ENCODE measurements at regions not wholly inside any gene's neighbourhood (a gene's known extent, or its start where the extent isn't known, plus 50 kb on each side); places are given as distances from the start of the nearest gene placed in this dataset.
"Not testable (repeated sequence)": the region's sequence is repeated elsewhere in the genome, so short reads cannot be mapped to it uniquely, and the experiment has no call there.

DNA sequence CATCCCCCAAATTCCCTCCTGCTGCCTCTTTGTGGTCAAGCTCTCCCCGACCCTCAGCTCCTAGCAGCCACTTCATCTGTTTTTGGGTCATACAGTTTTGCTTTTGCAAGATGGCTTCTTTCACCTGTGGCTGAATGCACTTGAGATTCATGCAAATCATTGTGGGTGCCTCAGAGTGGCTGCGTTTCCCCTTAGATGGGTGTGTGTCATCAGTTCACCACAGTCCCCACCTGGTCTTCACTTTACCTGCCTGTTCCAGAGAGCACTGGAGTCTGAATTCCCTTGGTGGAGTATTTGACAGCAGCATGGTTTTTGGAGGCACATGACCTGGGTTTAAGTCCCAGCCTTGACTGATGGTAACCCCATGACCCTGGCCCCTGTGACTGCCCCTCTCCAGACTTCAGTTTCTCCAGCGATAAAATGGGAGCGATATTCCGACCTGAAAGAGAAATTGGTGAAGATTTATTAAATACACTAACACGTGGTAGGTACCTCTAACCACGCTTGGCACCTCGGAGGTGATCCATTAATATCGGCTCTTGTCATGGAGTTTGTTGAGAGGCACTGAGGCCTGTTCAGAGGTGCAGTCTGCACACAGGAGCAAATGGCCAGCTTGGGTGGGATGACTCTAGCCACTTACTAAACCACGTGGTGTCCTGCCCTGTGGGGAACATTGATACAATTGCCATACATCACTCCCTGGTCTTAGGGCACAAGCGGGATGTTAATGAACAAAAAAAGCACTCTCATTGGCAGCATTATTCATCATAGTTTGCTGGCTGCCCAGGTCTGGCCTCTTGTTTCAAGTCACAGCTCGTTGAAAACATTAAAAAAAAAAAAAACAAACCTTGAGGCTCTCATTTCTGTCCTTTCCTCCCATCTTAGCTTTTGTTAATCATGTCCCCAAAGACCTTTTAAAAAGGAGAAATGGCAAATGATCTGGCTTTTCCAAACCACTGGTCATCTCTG, 167.2 kb upstream of the KCNG1 start:
- no peak for DNase-seq (ENCODE audit: low read depth)

DNA sequence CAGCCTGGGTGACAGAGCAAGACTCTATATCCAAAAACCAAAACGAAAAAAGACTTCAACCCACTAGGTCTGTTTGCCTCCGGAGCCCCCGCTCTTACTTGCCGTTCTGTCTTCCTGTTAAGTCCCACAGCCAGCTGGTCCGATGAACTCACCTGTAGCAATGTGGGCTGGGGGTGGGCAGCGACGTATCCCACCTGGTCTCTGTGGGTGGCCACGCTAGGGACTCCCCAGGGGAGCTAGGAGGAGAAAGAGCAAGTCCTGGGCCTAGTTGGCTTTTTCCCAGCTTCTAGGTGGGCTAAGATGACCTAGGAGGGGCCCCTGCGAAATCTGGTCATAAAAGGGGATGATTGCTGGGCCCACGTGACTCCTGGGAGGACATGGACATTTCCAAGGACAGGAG, 166.0 kb upstream of the KCNG1 start:
- DNase-seq (ENCODE audit: low read depth) = no peak

DNA sequence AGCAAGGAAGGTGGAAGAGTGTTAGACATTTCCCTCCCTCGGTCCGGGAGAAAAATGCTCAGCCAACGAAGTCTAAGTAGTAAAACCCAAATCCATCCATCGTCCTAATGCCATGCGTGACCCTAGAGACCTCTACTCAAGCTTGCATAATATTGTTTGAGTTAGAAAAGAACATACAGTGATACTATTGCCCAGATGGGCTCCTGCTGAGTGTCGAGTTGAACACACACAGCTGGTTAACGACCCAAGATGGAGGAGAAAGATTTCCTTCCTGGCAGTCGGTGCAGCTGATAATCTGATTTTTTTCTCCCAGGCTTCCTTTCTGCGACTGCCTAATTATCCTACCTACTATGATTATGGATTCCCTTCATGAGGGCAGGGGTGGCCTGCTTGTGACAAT, 164.4 kb upstream of the KCNG1 start:
- no peak for DNase-seq (ENCODE audit: low read depth)

DNA sequence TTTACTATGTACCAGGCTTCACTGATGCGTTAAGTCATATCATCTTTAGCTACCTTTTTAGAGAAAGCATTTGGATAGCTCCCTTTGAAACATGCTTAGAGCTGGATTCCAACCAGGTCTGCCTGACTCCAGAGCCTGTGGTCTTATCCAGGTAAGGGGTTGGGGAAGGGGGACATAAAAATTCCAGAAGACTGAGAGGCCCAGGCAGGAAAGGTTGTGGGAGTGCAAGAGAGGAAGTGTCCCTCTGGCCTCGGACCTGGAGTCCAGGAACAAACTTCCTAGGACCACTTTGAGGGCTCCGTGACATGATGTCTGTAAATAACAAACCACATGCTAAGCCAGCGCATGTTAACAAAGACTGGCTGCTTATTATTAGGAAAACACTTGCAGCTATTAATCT, 163.0 kb upstream of the KCNG1 start:
- DNase-seq (ENCODE audit: low read depth) = no peak

DNA sequence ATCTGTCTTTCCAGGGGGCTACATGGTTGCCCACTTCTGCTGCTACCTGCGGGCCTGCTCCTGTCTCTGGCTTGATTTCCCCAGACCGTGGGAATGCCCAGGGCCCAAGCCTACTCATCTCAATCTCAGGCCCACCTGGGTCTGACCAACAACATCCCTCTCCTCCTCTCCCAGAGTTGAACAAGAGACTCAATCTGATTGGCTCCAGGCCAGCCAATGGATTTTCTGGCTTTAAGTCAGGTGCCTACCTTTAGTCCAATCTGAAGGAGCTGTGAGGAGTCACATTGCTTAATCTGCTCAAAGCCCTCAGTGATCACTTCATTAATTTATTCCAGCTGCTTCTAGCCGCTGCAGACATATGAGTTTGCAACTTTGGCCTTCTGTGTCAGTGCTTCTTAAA, 162.4 kb upstream of the KCNG1 start:
- DNase-seq (ENCODE audit: low read depth) = no peak

DNA sequence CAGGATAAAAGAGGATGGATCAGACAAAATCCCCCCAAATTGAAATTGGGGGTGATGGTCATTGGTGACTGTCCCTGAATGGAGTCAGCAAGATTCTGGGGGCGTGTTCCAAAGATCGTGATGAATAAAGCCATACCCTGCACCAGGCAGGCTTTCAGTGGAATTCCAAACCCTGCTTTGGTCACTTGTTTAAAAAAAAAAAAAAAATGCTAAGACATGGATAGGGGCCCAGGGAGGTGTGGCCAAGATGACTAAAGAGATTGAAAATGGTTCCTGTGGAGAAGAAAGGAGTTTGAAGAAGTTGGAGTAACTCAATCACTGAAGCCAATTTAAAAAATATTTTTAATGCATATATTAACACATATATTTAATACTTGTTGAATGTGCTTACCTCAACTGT, 161.4 kb upstream of the KCNG1 start:
- DNase-seq (ENCODE audit: low read depth) = no peak

DNA sequence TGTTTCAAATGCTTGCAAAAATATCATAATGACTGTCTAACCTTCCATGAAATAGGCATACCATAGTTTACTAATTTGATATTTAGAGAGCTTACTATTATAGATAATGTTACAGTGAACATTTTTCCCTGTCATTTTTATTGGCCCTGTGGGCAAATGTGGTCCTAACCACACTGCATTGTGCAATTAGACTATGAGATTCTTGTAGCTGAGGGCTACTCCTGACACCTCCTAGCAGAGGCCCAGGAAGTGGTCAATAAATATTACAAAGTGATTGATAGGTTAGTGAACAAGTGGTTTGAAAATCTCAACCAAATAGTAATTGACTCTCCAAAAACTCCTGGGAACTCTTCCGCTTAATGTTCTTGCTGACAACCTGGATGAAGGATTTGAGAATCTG, 160.5 kb upstream of the KCNG1 start:
- DNase-seq (ENCODE audit: low read depth) = no peak

DNA sequence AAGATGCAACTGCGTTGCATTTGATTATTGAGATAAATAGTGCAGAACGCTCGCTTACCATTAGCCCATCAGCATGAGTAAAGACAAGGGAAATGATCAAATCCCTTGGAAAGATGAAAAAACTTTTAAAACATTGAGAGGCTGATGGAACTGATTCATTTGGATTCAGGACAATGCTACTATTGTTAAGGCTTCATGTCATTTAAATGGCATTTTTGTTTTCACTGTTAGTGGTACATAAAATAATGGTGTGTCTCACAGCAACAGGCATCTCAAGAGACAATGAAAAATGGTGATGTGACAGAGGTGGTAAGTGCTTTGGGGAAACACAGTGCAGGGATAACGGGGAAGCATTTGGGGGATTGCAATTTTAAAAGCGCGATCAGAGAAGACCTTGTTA, 159.7 kb upstream of the KCNG1 start:
- no peak for DNase-seq (ENCODE audit: low read depth)

DNA sequence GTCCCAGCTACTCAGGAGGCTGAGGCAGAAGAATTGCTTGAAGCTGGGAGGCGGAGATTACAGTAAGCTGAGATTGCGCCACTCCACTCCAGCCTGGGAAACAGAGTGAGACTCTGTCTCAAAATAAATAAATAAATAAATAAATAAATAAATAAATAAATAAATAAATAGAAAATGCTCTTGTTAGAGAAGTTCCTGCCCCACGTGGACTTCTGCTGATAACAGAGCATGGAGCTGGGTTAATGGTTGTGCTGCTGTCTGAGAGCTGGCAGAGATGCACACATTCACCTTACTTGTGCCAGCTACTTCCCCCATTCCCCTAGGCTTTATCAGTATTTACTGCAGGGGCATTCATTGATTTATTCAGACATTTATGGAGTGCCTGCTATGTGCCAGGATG, 155.2 kb upstream of the KCNG1 start:
- DNase-seq (ENCODE audit: low read depth) = no peak

DNA sequence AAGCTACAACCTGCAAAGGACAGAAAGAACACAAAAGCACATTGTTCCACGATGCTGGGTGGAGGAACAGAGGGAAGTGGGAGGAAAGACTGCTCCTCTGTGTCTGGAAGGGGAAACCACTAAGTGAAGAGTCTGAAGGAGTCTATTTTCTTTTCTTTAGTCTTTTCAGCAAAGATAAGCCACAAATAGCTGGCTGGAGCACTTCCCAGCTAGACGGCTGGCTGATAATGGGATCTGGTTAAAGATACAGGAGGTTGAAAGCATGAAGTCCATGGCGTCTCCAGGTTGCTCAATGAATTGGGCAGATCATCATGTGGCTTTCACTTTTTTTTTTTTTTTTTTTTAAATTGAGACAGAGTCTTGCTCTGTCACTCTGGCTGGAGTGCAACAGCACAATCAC, 154.0 kb upstream of the KCNG1 start:
- DNase-seq (ENCODE audit: low read depth) = no peak

DNA sequence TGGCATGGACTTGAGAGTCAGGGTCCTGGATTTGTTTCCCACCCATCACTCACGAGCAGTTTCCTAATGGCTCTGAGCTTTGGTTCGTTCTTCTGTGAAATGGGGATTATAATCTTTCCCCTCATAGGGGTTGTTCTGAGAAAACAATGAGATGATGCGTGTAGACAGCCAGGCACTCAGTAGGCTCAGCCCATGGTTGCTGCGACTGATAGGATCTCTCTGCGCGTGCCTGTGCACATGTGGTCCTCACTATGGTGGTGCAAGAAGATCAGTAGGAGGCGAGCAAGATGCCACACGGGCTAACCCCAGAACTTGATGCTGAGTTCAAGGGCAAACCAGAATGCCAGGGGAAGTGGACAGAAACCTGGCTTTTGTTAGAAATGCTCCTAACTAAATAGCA, 153.5 kb upstream of the KCNG1 start:
- no peak for DNase-seq (ENCODE audit: low read depth)

DNA sequence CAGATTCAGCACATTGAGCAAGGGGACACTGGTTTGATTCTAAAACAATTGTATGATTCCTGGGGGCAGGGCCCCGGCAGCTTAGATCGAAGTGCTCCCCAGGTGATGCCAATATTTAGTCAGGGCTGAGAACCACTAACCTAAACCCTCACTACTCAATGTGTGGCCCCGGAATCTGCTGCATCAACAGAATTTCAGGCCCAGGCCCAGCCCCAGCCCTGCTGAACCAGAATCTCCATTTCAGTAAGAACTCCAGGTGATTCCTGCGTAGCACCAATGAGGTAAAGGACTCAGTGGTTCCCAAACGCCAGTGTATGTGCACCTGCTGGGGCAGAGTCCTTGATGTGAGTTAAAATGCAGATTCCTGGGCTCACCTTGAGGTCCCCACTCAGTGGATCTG, 152.8 kb upstream of the KCNG1 start:
- no peak for DNase-seq (ENCODE audit: low read depth)

DNA sequence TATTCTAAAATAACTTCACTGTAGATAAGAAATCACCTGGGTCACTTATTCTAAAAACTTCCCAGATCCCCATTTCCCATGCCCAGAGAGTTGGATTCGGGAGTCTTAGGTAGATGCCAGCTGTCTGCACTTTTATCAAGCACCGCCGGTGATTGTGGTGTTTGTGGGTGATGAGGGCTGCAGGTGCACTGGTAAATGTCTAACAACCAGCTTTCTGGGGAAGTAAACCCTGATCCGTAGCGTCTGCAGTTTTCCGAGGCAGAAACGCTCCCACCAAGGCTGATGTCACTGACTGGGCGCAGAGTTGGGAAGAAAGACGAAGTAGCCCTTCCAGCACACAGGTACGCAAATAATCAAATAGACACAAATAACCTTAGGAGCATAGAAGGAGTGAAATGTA, 152.2 kb upstream of the KCNG1 start:
- no peak for DNase-seq (ENCODE audit: low read depth)

DNA sequence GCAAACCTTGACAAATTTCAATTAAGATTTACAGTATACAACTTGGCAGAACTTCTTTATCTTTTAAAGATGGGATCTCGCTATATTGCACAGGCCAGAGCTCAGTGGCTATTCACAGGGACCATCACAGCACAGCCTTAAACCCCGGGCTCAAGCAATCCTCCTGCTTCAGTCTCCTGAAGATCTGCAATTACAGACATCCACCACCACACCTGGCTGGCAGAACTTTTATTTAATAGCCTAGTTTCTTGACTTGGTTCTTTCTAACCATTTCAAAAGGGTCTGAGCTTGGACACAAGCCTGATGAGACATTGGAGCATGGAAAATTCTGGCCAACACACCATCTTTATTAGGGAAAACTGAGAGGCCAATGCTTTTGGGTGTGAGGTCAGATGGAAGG, 151.6 kb upstream of the KCNG1 start:
- no peak for DNase-seq (ENCODE audit: low read depth)

DNA sequence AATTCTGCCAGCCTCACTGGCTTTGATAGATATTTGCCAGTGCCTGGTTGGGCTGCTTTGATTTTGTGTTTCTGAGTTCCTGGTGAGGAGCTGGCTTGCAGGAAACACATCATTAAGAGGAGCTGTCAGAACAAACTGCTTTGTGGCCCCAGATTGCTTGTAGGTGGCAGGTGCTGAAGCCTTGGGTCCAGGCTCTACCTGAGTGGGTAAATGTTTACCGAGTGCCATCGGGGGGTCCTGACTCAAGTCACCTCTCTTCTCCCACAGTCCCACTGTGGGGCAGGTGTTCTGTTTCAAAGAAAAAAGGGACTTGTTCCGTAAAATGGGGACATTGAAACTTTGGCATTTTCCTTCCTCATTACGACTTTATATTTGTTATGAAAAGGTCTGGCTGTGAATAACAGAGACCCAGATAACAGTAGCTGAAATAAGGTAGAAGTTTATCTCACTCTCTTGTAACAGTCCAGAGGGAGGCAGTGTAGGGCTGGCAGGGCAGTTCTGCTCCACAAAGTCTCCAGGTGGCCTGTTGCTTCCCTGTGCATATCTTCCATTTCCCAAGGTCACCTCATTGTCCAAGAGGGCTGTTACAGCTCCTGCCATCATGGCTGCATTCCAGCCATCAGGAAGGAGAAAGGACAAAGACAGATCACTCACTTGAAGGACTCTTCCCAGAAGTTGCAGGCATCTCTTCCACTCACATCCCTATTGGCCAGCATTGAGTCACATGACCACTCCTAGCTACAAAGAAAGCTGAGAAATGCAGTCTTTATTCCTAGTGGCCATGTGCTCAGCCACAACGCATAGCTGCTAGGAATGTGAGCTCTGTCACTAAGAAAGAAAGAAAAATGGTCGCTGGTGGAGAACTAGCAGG, 149.9 kb upstream of the KCNG1 start:
- DNase-seq (ENCODE audit: low read depth) = no peak

DNA sequence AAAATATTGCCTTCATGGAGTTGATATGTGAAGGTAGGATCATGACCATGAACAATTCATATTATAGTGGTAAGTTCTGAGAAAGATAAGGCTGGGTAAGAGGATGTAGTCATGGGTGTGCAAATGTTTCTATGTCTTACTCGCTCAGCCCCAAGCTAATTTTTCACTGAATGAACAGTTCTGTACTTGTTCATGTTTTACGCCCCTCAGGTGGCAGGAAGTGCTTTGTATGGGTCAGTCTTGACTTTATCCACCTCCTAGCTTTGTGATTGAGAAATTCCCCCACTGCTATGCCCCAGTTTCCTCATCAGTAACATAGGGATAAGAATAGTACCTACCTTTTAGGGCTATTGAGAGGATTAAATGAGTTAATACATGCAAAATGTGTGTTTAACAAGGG, 148.2 kb upstream of the KCNG1 start:
- no peak for DNase-seq (ENCODE audit: low read depth)

DNA sequence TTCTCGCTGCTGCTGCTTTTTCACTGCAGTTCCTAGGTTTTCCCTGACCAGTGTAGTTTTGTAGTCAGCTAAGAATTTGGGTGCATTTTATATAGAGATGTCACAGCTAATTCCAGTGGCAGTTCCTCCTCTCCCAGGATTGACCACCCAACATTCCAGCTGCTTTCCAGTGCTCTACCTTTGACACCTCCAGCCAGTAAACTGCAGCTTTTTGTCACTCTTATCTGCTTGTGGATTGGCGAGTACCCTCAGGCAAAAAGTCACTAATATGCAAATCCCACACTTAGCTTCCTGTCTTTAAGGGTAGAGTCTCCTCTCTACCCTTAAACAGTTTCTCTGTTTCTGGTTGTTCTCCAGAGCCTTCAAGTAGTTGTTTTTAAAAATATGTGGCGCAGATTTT, 146.9 kb upstream of the KCNG1 start:
- DNase-seq (ENCODE audit: low read depth) = no peak

DNA sequence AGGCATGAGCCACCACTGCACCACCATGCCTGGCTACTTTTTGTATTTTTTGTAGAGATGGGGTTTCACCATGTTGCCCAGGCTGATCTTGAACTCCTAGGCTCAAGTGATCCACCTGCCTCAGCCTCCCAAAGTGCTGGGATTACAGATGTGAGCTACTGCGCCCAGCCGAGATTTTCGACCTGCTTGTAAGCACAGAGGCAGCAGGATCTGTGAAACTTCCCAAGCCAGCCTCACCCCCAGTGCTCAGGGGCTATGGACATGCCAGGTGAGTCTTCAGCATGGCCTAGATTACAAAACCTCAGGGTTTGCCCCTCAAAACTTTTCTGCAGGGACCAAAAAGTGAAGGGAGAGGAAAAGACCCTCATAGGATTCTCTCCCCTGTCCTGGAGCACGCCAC, 145.0 kb upstream of the KCNG1 start:
- not testable (repeated sequence) for DNase-seq (ENCODE audit: low read depth)

DNA sequence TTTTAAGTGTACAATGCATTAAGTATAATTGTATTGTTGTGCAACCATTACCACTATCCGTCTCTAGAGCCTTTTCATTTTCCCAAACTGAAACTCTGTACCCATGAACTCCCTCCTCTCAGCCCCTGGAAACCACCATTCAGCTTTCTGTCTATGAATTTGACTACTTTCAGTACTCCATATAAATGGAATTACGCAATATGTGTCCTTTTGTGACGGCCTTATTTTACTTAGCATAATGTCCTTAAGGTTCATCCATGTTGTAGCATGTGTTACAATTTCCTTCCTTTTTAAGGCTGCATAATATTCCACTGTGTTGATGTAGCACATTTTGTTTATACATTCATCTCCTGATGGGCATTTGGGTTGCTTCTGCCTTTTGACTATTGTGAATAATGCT, 143.6 kb upstream of the KCNG1 start:
- no peak for DNase-seq (ENCODE audit: low read depth)

DNA sequence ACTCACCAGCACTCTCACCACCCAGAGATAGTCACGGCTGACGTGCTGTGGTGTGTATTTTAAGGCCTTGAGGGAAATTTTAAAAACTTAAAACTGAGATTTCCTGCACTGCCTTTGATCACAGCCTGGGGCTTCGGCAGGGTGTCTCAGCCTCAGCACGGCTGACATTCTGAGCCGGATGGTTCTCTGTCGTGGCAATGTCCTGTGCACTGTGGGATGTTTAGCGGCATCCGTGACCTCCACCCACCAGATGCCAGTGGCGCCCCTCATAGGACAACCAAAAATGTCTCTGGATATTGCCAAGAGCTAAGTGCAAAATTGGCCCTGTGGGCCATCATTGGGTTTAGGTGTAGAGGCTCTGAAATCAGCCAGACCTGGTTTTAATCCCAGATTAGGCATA, 142.2 kb upstream of the KCNG1 start:
- no peak for DNase-seq (ENCODE audit: low read depth)

DNA sequence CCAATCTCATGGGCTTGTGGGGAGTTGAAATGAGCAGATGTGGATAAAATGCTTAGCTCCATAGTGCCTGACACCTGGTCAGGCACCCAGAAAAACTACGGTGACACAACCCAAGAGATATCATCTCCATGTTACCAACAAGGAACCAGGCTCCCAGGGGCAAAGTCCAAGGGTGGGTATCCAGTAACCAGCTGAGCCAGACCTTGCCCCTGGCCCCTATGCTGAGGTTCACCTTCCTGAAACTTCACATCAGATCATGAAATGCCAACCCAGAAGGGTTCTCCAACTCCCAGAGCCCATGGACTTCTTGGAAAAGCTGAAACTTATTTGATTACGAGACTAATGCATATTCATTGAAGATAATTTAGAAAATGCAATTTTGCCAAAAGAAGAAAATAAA, 141.8 kb upstream of the KCNG1 start:
- DNase-seq (ENCODE audit: low read depth) = no peak

DNA sequence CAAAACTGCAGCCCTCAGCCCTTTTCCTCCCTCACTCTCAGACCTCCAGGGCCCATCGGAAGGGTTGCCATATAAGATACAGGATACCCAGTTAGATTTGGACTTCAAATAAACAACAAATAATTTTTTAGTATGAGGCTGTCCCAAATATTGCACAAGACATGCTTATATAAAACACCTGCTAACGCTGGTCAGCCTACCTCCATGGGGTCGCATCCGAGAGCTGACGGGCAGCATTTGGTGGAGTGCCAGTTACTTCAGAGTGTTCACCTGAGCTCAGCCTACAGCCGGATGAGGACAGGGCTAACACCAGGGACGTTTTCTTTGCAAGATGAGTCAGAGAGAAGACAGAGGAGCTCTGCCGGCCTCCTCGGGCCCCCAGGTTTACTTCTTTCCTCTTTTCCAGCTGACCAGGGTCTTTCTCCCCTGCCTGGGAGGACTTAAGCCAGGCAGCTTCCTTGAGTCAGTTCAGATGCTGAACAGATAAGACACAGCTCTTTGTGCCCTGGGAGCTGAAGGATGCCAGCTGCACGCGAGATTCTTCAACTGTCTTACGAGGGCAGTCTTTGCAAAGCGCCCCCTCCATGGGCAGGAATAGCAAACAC, 141.2 kb upstream of the KCNG1 start:
- no peak for DNase-seq (ENCODE audit: low read depth)
